Immature natural killer cell (primary cell): ENCODE measurements at regions not wholly inside any gene's neighbourhood (a gene's known extent, or its start where the extent isn't known, plus 50 kb on each side); places are given as distances from the start of the nearest gene placed in this dataset.
A peak's percentile ranks its signal among the peaks of the same experiment; 100 is the strongest.
"Not testable (repeated sequence)": the region's sequence is repeated elsewhere in the genome, so short reads cannot be mapped to it uniquely, and the experiment has no call there.

ENCODE experiments used
- DNase-seq, 3 donors: peaks; one replicate each; pipeline ENCODE4 v3.0.0; 2022; ENCODE audit warnings: mixed read lengths in 1 of 3
- H3K27ac Mint-ChIP-seq, 6 donors: one replicate each; pipeline ENCODE4 v1.8.0; 2020; ENCODE audit warnings: mixed read lengths in 6 of 6, mild to moderate bottlenecking in 5 of 6, inconsistent platforms in 4 of 6, moderate library complexity in 3 of 6
- H3K27me3 Mint-ChIP-seq, 3 donors: one replicate each; pipeline ENCODE4 v1.8.0; 2020 to 2021; ENCODE audit warnings: low read depth in 3 of 3, mild to moderate bottlenecking in 3 of 3, mixed read lengths in 3 of 3, moderate library complexity in 3 of 3, inconsistent platforms in 1 of 3
- H3K36me3 Mint-ChIP-seq, 3 donors: one replicate each; pipeline ENCODE4 v1.8.0; 2020; ENCODE audit warnings: mixed read lengths in 3 of 3, inconsistent platforms in 2 of 3, mild to moderate bottlenecking in 2 of 3
- H3K4me1 Mint-ChIP-seq, 2 donors: one replicate each; pipeline ENCODE4 v1.8.0; 2020; ENCODE audit warnings: inconsistent platforms in 2 of 2, mild to moderate bottlenecking in 2 of 2, mixed read lengths in 2 of 2, moderate library complexity in 1 of 2
- H3K4me3 Mint-ChIP-seq, 5 donors: one replicate each; pipeline ENCODE4 v1.8.0; 2020; ENCODE audit warnings: mild to moderate bottlenecking in 5 of 5, mixed read lengths in 5 of 5, inconsistent platforms in 3 of 5, moderate library complexity in 3 of 5
- H3K9me3 Mint-ChIP-seq, 6 donors: one replicate each; pipeline ENCODE4 v1.8.0; 2020; ENCODE audit warnings: mild to moderate bottlenecking in 6 of 6, mixed read lengths in 6 of 6, inconsistent platforms in 4 of 6, moderate library complexity in 3 of 6

DNA sequence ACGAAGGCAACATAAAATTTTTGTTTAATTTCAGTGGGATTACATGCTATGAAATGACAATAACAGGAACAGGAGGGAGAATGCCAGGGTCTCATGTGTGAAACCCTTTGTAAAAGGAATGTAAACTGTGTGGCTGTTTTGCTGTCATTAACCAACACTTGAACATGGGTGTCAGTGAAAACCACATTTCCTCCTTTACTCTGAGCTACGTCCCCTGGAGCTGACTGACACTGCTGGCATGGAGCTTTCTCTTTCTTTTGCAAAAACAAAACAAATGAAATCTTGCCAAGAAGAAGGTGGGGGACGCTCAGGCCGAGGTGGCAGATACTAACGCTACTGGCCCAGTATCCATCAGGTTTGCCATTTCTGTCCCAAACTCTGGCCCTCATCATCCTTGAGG is 121.4 kb downstream of the DMRT2 start:
- H3K4me1 Mint-ChIP-seq = peaks cover 28 to 34% of the 10 kb centered on the region in 2 donors
- peak overlapping the region; percentile 29 to 79 (median 71) for H3K4me3 Mint-ChIP-seq
- peak overlapping the region; percentile 74 to 91 (median 86) for H3K27ac Mint-ChIP-seq
- peaks cover 0 to 4% (median 0%) of the 10 kb centered on the region in 6 donors for H3K9me3 Mint-ChIP-seq
- no peaks in the 10 kb centered on the region for H3K36me3 Mint-ChIP-seq
- peak; percentile 35 to 59 (median 51) for DNase-seq
- H3K27me3 Mint-ChIP-seq = peaks cover 2 to 6% (median 6%) of the 10 kb centered on the region in 3 donors

GRCh38 chr9:1173211-1173610 is 123.1 kb downstream of the DMRT2 start:
- H3K4me1 Mint-ChIP-seq = peaks cover 28 to 34% of the 10 kb centered on the region in 2 donors
- H3K9me3 Mint-ChIP-seq = no peaks in the 10 kb centered on the region
- peak overlapping the region in 2 of 6 donors; percentile 7 to 17 for H3K27ac Mint-ChIP-seq
- no peak overlapping the region for H3K4me3 Mint-ChIP-seq
- H3K27me3 Mint-ChIP-seq = peaks cover 3 to 8% (median 6%) of the 10 kb centered on the region in 3 donors
- DNase-seq = no peak
- peaks cover 0 to 3% (median 0%) of the 10 kb centered on the region in 3 donors for H3K36me3 Mint-ChIP-seq

- Mint-ChIP-seq H3K4me3 (no peak overlapping the region), H3K27ac (peak overlapping the region in 2 of 6 donors; percentile 7 to 68), H3K27me3 (peaks cover 3 to 8% (median 6%) of the 10 kb centered on the region in 3 donors), H3K4me1 (peaks cover 26 to 29% of the 10 kb centered on the region in 2 donors), H3K9me3 (no peaks in the 10 kb centered on the region), H3K36me3 (peaks cover 0 to 3% (median 0%) of the 10 kb centered on the region in 3 donors)
- no peak for DNase-seq
These were observed 123.8 kb downstream of the DMRT2 start for GRCh38 chr9:1173993-1174392.

- peaks cover 0 to 3% (median 0%) of the 10 kb centered on the region in 3 donors for H3K36me3 Mint-ChIP-seq
- H3K4me3 Mint-ChIP-seq = no peak overlapping the region
- H3K4me1 Mint-ChIP-seq = no peaks in the 10 kb centered on the region
- H3K27me3 Mint-ChIP-seq = peaks cover 0 to 6% (median 5%) of the 10 kb centered on the region in 3 donors
- H3K9me3 Mint-ChIP-seq = no peaks in the 10 kb centered on the region
- H3K27ac Mint-ChIP-seq = no peak overlapping the region
- no peak for DNase-seq
These were observed 129.2 kb downstream of the DMRT2 start for GRCh38 chr9:1179366-1179765.

- no peak overlapping the region for H3K4me3 Mint-ChIP-seq
- peaks cover 0 to 6% (median 3%) of the 10 kb centered on the region in 3 donors for H3K27me3 Mint-ChIP-seq
- H3K27ac Mint-ChIP-seq = no peak overlapping the region
- H3K4me1 Mint-ChIP-seq = no peaks in the 10 kb centered on the region
- no peak for DNase-seq
- H3K36me3 Mint-ChIP-seq = peaks cover 0 to 3% (median 0%) of the 10 kb centered on the region in 3 donors
- peaks cover 0 to 15% (median 7%) of the 10 kb centered on the region in 6 donors for H3K9me3 Mint-ChIP-seq
These were observed 134.0 kb downstream of the DMRT2 start for GRCh38 chr9:1184146-1184545.

GRCh38 chr9:1187137-1187536 is 137.0 kb downstream of the DMRT2 start:
- not testable (repeated sequence) for H3K36me3 Mint-ChIP-seq, H3K27ac Mint-ChIP-seq, H3K4me1 Mint-ChIP-seq, DNase-seq, H3K27me3 Mint-ChIP-seq, H3K4me3 Mint-ChIP-seq
- H3K9me3 Mint-ChIP-seq = peaks cover 2 to 20% (median 7%) of the 10 kb centered on the region in 6 donors

DNA sequence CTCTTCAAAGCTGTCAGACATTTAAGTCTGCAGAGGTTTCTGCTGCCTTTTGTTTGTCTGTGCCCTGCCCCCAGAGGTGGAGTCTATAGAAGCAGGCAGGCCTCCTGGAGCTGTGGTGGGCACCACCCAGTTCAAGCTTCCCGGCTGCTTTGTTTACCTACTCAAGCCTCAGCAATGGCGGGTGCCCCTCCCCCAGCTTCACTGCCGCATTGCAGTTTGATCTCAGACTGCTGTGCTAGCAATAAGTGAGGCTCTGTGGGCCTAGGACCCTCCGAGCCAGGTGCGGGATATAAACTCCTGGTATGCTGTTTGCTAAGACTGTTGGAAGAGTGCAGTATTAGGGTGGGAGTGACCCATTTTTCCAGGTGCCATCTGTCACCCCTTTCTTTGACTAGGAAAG is 145.5 kb downstream of the DMRT2 start:
- H3K27ac Mint-ChIP-seq, H3K27me3 Mint-ChIP-seq, H3K4me1 Mint-ChIP-seq, H3K36me3 Mint-ChIP-seq, H3K4me3 Mint-ChIP-seq, DNase-seq: not testable (repeated sequence)
- peaks cover 0 to 17% (median 2%) of the 10 kb centered on the region in 6 donors for H3K9me3 Mint-ChIP-seq

GRCh38 chr9:1198085-1198484 is 147.9 kb downstream of the DMRT2 start:
- Mint-ChIP-seq H3K27ac (no peak overlapping the region), H3K36me3 (no peaks in the 10 kb centered on the region), H3K4me3 (no peak overlapping the region), H3K27me3 (peaks cover 0 to 2% (median 2%) of the 10 kb centered on the region in 3 donors), H3K9me3 (peaks cover 0 to 7% (median under 1%) of the 10 kb centered on the region in 6 donors), H3K4me1 (no peaks in the 10 kb centered on the region)
- DNase-seq = no peak

DNA sequence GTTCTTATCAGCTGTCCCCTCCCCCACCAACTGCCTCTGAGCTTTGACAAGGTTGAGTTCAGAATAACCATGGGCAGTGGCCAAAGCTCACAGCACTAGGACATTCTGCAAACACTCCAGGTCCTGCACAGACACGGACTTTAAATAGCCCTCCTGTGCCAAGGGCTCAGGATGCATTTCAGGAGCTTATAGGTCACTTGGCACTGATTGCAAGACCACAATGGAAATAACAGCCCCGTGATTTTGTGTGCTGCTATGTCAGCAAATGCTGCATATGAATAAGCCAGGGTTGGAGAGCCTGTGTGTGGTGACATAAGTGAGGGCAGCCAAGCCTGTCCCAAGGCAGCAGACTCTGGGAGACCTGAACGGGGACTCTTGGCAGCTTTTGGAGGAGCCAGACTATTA is 150.7 kb downstream of the DMRT2 start:
- peaks cover 0 to 2% (median under 1%) of the 10 kb centered on the region in 3 donors for H3K27me3 Mint-ChIP-seq
- H3K27ac Mint-ChIP-seq = no peak overlapping the region
- no peak for DNase-seq
- H3K36me3 Mint-ChIP-seq = no peaks in the 10 kb centered on the region
- no peak overlapping the region for H3K4me3 Mint-ChIP-seq
- H3K9me3 Mint-ChIP-seq = peaks cover 0 to 5% (median 0%) of the 10 kb centered on the region in 6 donors
- no peaks in the 10 kb centered on the region for H3K4me1 Mint-ChIP-seq

GRCh38 chr9:1201262-1201661 is 151.1 kb downstream of the DMRT2 start:
- H3K4me3 Mint-ChIP-seq = no peak overlapping the region
- no peak for DNase-seq
- no peaks in the 10 kb centered on the region for H3K36me3 Mint-ChIP-seq
- no peaks in the 10 kb centered on the region for H3K4me1 Mint-ChIP-seq
- no peak overlapping the region for H3K27ac Mint-ChIP-seq
- peaks cover 0 to 3% (median 0%) of the 10 kb centered on the region in 6 donors for H3K9me3 Mint-ChIP-seq
- peaks cover 0 to 5% (median 2%) of the 10 kb centered on the region in 3 donors for H3K27me3 Mint-ChIP-seq

- Mint-ChIP-seq H3K9me3 (peaks cover 0 to 7% (median 0%) of the 10 kb centered on the region in 6 donors), H3K4me3 (no peak overlapping the region), H3K36me3 (no peaks in the 10 kb centered on the region), H3K27me3 (peaks cover 0 to 5% (median 2%) of the 10 kb centered on the region in 3 donors), H3K27ac (no peak overlapping the region), H3K4me1 (no peaks in the 10 kb centered on the region)
- DNase-seq = no peak
These were observed 151.7 kb downstream of the DMRT2 start for GRCh38 chr9:1201901-1202300.

DNA sequence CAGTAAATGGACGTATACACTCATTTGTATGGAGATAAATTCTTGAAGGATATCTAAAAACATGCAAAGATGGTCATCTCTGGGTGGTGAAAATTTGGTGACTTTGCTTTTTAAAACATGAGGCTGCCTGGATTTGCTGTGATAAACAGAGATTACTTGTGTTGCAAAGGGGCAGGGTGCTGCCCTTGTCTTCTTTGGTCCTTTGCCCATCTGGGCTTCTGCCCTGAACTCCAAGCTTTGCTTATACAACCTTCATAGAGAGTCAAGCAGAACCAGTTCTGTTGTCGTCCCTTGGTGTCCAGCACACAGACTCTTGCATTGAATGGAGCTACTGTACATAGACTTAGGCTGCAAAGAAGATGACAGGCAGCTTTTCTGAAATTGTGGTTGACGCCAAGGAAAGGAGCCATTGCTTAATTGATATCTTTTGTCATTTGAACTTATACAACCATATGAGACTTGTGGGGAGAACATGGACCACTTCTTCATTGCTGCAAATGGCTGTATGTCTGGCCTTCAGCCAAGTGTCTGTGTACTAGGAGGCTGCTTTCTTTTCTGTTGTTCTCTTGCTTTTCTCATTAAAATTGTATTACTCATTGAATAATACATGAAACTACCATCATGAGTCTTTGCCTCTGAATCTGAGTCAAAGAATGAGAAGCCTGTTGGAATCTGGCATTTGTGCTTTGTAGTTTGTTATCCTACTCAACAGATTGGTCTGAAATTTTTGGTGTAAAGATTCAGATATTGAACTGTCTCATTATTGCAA is 152.5 kb downstream of the DMRT2 start:
- peaks cover 0 to 7% (median 0%) of the 10 kb centered on the region in 6 donors for H3K9me3 Mint-ChIP-seq
- H3K4me1 Mint-ChIP-seq = no peaks in the 10 kb centered on the region
- no peak for DNase-seq
- H3K27me3 Mint-ChIP-seq = peaks cover 2 to 8% (median 2%) of the 10 kb centered on the region in 3 donors
- H3K4me3 Mint-ChIP-seq = no peak overlapping the region
- H3K36me3 Mint-ChIP-seq = no peaks in the 10 kb centered on the region
- no peak overlapping the region for H3K27ac Mint-ChIP-seq

DNA sequence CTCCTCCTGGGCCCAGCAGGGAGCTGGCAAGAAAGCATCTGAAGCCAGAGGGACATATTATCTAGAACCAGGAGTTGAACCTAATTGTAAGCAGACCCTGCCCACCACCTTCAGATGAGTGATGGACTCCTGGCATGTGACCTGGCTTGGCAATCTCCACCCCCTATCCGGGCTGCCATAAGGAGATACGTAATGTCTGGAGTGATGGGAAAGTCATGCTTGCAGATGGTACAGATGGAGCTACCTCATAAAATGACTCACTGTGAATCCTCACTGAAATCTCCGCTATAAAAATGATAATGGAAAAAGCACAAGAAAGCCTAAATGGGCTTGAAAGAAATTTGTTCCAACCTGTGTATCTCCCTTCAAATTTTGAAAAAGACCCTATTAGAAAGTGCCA is 157.5 kb downstream of the DMRT2 start:
- Mint-ChIP-seq H3K4me3 (no peak overlapping the region), H3K9me3 (peaks cover 0 to 11% (median 1%) of the 10 kb centered on the region in 6 donors), H3K4me1 (no peaks in the 10 kb centered on the region), H3K36me3 (no peaks in the 10 kb centered on the region), H3K27me3 (peaks cover 0 to 8% (median 4%) of the 10 kb centered on the region in 3 donors), H3K27ac (no peak overlapping the region)
- DNase-seq = no peak

- Mint-ChIP-seq H3K4me1 (no peaks in the 10 kb centered on the region), H3K27ac (no peak overlapping the region), H3K36me3 (no peaks in the 10 kb centered on the region), H3K27me3 (peaks cover 0 to 8% (median 4%) of the 10 kb centered on the region in 3 donors), H3K9me3 (peaks cover 0 to 11% (median 1%) of the 10 kb centered on the region in 6 donors), H3K4me3 (no peak overlapping the region)
- no peak for DNase-seq
These were observed 158.0 kb downstream of the DMRT2 start for GRCh38 chr9:1208157-1208556.
